ENCODE measurements at regions not wholly inside any gene's neighbourhood (a gene's known extent, or its start where the extent isn't known, plus 50 kb on each side); places are given as distances from the start of the nearest gene placed in this dataset.
"Not testable (repeated sequence)": the region's sequence is repeated elsewhere in the genome, so short reads cannot be mapped to it uniquely, and the experiment has no call there.

GRCh38 chr7:152508701-152509100 lies 72.9 kb upstream of the KMT2C start:
- Mint-ChIP-seq H3K4me3 (no peak overlapping the region), H3K27me3 (no peaks in the 10 kb centered on the region), H3K27ac (no peak overlapping the region), H3K36me3 (ENCODE audit: low read depth) (no peaks in the 10 kb centered on the region), H3K4me1 (peaks cover 7% of the 10 kb centered on the region)
- DNase-seq (no peak), ATAC-seq (no peak)
- no peaks in the 10 kb centered on the region for H3K9me3 ChIP-seq (ENCODE audit: control insufficient read depth, low read length, poor library complexity, severe bottlenecking)

GRCh38 chr7:152505606-152506005 lies 69.8 kb upstream of the KMT2C start:
- peaks cover 5% of the 10 kb centered on the region for H3K27me3 Mint-ChIP-seq
- H3K36me3 Mint-ChIP-seq (ENCODE audit: low read depth), result no peaks in the 10 kb centered on the region
- no peak for ATAC-seq
- no peak overlapping the region for H3K4me3 Mint-ChIP-seq
- no peak for DNase-seq
- peak overlapping the region; percentile 32 for H3K27ac Mint-ChIP-seq
- no peaks in the 10 kb centered on the region for H3K9me3 ChIP-seq (ENCODE audit: control insufficient read depth, low read length, poor library complexity, severe bottlenecking)
- peaks cover 2% of the 10 kb centered on the region for H3K4me1 Mint-ChIP-seq

GRCh38 chr7:152504816-152505215 lies 69.0 kb upstream of the KMT2C start:
- no peak overlapping the region for H3K27ac Mint-ChIP-seq
- H3K9me3 ChIP-seq (ENCODE audit: control insufficient read depth, low read length, poor library complexity, severe bottlenecking), result no peaks in the 10 kb centered on the region
- H3K27me3 Mint-ChIP-seq, result peaks cover 5% of the 10 kb centered on the region
- H3K4me1 Mint-ChIP-seq, result peaks cover 2% of the 10 kb centered on the region
- H3K4me3 Mint-ChIP-seq, result no peak overlapping the region
- DNase-seq (no peak), ATAC-seq (no peak)
- H3K36me3 Mint-ChIP-seq (ENCODE audit: low read depth), result no peaks in the 10 kb centered on the region

- ATAC-seq, result no peak
- Mint-ChIP-seq H3K4me1 (peaks cover 2% of the 10 kb centered on the region), H3K4me3 (no peak overlapping the region), H3K27ac (no peak overlapping the region), H3K36me3 (ENCODE audit: low read depth) (no peaks in the 10 kb centered on the region), H3K27me3 (peaks cover 5% of the 10 kb centered on the region)
- DNase-seq, result no peak
- no peaks in the 10 kb centered on the region for H3K9me3 ChIP-seq (ENCODE audit: control insufficient read depth, low read length, poor library complexity, severe bottlenecking)
These were observed 68.6 kb upstream of the KMT2C start for GRCh38 chr7:152504367-152504766.

- DNase-seq, result no peak
- H3K9me3 ChIP-seq (ENCODE audit: control insufficient read depth, low read length, poor library complexity, severe bottlenecking), result no peaks in the 10 kb centered on the region
- no peak overlapping the region for H3K27ac Mint-ChIP-seq
- H3K4me3 Mint-ChIP-seq, result no peak overlapping the region
- no peak for ATAC-seq
- H3K4me1 Mint-ChIP-seq, result no peaks in the 10 kb centered on the region
- peaks cover 5% of the 10 kb centered on the region for H3K27me3 Mint-ChIP-seq
- no peaks in the 10 kb centered on the region for H3K36me3 Mint-ChIP-seq (ENCODE audit: low read depth)
These were observed 67.3 kb upstream of the KMT2C start for GRCh38 chr7:152502813-152503790.

- Mint-ChIP-seq H3K4me3 (no peak overlapping the region), H3K27me3 (peaks cover 5% of the 10 kb centered on the region)
- no peak for ATAC-seq
These were observed 65.7 kb upstream of the KMT2C start for GRCh38 chr7:152501506-152501905.

GRCh38 chr7:152499969-152500368 lies 64.2 kb upstream of the KMT2C start:
- H3K27me3 Mint-ChIP-seq; H3K36me3 Mint-ChIP-seq (ENCODE audit: low read depth); H3K27ac Mint-ChIP-seq; DNase-seq; H3K4me3 Mint-ChIP-seq; ATAC-seq; H3K9me3 ChIP-seq (ENCODE audit: control insufficient read depth, low read length, poor library complexity, severe bottlenecking); H3K4me1 Mint-ChIP-seq: not testable (repeated sequence)

More at GRCh38 chr7:152501506-152501905, 65.7 kb upstream of the KMT2C start:
- no peaks in the 10 kb centered on the region for H3K9me3 ChIP-seq (ENCODE audit: control insufficient read depth, low read length, poor library complexity, severe bottlenecking)
- H3K4me1 Mint-ChIP-seq, result no peaks in the 10 kb centered on the region
- no peak overlapping the region for H3K27ac Mint-ChIP-seq
- DNase-seq, result no peak
- H3K36me3 Mint-ChIP-seq (ENCODE audit: low read depth), result no peaks in the 10 kb centered on the region

GRCh38 chr7:152495867-152496266 lies 60.1 kb upstream of the KMT2C start:
- no peaks in the 10 kb centered on the region for H3K36me3 Mint-ChIP-seq (ENCODE audit: low read depth)
- no peaks in the 10 kb centered on the region for H3K4me1 Mint-ChIP-seq
- no peak overlapping the region for H3K27ac Mint-ChIP-seq
- no peak overlapping the region for H3K4me3 Mint-ChIP-seq
- H3K9me3 ChIP-seq (ENCODE audit: control insufficient read depth, low read length, poor library complexity, severe bottlenecking), result no peaks in the 10 kb centered on the region
- no peaks in the 10 kb centered on the region for H3K27me3 Mint-ChIP-seq
- DNase-seq (no peak), ATAC-seq (no peak)

- Mint-ChIP-seq H3K36me3 (ENCODE audit: low read depth) (no peaks in the 10 kb centered on the region), H3K27me3 (no peaks in the 10 kb centered on the region), H3K4me3 (no peak overlapping the region), H3K4me1 (no peaks in the 10 kb centered on the region), H3K27ac (no peak overlapping the region)
- ATAC-seq (no peak), DNase-seq (no peak)
- H3K9me3 ChIP-seq (ENCODE audit: control insufficient read depth, low read length, poor library complexity, severe bottlenecking), result no peaks in the 10 kb centered on the region
These were observed 57.1 kb upstream of the KMT2C start for GRCh38 chr7:152492952-152493351.

GRCh38 chr7:152489044-152489443 lies 53.2 kb upstream of the KMT2C start:
- DNase-seq (no peak), ATAC-seq (no peak)
- H3K4me3 Mint-ChIP-seq, result no peak overlapping the region
- no peak overlapping the region for H3K27ac Mint-ChIP-seq
- H3K27me3 Mint-ChIP-seq, result no peaks in the 10 kb centered on the region
- no peaks in the 10 kb centered on the region for H3K4me1 Mint-ChIP-seq
- no peaks in the 10 kb centered on the region for H3K36me3 Mint-ChIP-seq (ENCODE audit: low read depth)
- no peaks in the 10 kb centered on the region for H3K9me3 ChIP-seq (ENCODE audit: control insufficient read depth, low read length, poor library complexity, severe bottlenecking)

GRCh38 chr7:152486968-152487367 lies 51.2 kb upstream of the KMT2C start:
- no peak overlapping the region for H3K4me3 Mint-ChIP-seq
- no peaks in the 10 kb centered on the region for H3K27me3 Mint-ChIP-seq
- DNase-seq (no peak), ATAC-seq (no peak)
- H3K36me3 Mint-ChIP-seq (ENCODE audit: low read depth), result no peaks in the 10 kb centered on the region
- no peaks in the 10 kb centered on the region for H3K4me1 Mint-ChIP-seq
- H3K9me3 ChIP-seq (ENCODE audit: control insufficient read depth, low read length, poor library complexity, severe bottlenecking), result no peaks in the 10 kb centered on the region
- H3K27ac Mint-ChIP-seq, result no peak overlapping the region

- ATAC-seq (no peak), DNase-seq (no peak)
- H3K36me3 Mint-ChIP-seq (ENCODE audit: low read depth), result no peaks in the 10 kb centered on the region
- no peak overlapping the region for H3K4me3 Mint-ChIP-seq
- no peaks in the 10 kb centered on the region for H3K4me1 Mint-ChIP-seq
- no peak overlapping the region for H3K27ac Mint-ChIP-seq
- H3K9me3 ChIP-seq (ENCODE audit: control insufficient read depth, low read length, poor library complexity, severe bottlenecking), result no peaks in the 10 kb centered on the region
- H3K27me3 Mint-ChIP-seq, result no peaks in the 10 kb centered on the region
These were observed 50.0 kb upstream of the KMT2C start for GRCh38 chr7:152485826-152486225.

Data from T-helper 17 cell (primary cell).